ENCODE measurements at regions not wholly inside any gene's neighbourhood (a gene's known extent, or its start where the extent isn't known, plus 50 kb on each side); places are given as distances from the start of the nearest gene placed in this dataset.

- no peak for DNase-seq
Measured at GRCh38 chrX:39755143-39756032, 342.4 kb downstream of the BCOR start.

- peak; percentile 65 for DNase-seq
Measured at GRCh38 chrX:39756086-39756883, 341.5 kb downstream of the BCOR start.

- no peak for DNase-seq
Measured at GRCh38 chrX:39757971-39758370, 339.8 kb downstream of the BCOR start.

GRCh38 chrX:39758791-39759525 is 338.8 kb downstream of the BCOR start:
- no peak for DNase-seq

- peak; percentile 20 for DNase-seq
Measured at GRCh38 chrX:39759526-39760224, 338.1 kb downstream of the BCOR start.

- DNase-seq: no peak
Measured at GRCh38 chrX:39760930-39761329, 336.8 kb downstream of the BCOR start.

- DNase-seq: no peak
Measured at GRCh38 chrX:39762266-39762841, 335.4 kb downstream of the BCOR start.

- no peak for DNase-seq
Measured at GRCh38 chrX:39764441-39764914, 333.3 kb downstream of the BCOR start.

GRCh38 chrX:39765327-39765726 is 332.4 kb downstream of the BCOR start:
- no peak for DNase-seq

GRCh38 chrX:39766085-39766726 is 331.6 kb downstream of the BCOR start:
- no peak for DNase-seq

GRCh38 chrX:39766855-39767254 is 330.9 kb downstream of the BCOR start:
- no peak for DNase-seq

- DNase-seq: no peak
Measured at GRCh38 chrX:39767446-39767845, 330.3 kb downstream of the BCOR start.

- no peak for DNase-seq
Measured at GRCh38 chrX:39769748-39770147, 328.0 kb downstream of the BCOR start.

- no peak for DNase-seq
Measured at GRCh38 chrX:39771089-39771488, 326.7 kb downstream of the BCOR start.

GRCh38 chrX:39772057-39772832 is 325.5 kb downstream of the BCOR start:
- no peak for DNase-seq

- DNase-seq: no peak
Measured at GRCh38 chrX:39773150-39773549, 324.6 kb downstream of the BCOR start.

GRCh38 chrX:39773923-39774773 is 323.6 kb downstream of the BCOR start:
- no peak for DNase-seq

- no peak for DNase-seq
Measured at GRCh38 chrX:39774774-39775328, 322.9 kb downstream of the BCOR start.

- DNase-seq: peak; percentile 77
Measured at GRCh38 chrX:39777623-39778025, 320.1 kb downstream of the BCOR start.
